ENCODE measurements at regions not wholly inside any gene's neighbourhood (a gene's known extent, or its start where the extent isn't known, plus 50 kb on each side); places are given as distances from the start of the nearest gene placed in this dataset.

GRCh38 chr10:78197628-78198272 is 164.1 kb downstream of the RPS24 start:
- TF ChIP-seq, protein P1, sequence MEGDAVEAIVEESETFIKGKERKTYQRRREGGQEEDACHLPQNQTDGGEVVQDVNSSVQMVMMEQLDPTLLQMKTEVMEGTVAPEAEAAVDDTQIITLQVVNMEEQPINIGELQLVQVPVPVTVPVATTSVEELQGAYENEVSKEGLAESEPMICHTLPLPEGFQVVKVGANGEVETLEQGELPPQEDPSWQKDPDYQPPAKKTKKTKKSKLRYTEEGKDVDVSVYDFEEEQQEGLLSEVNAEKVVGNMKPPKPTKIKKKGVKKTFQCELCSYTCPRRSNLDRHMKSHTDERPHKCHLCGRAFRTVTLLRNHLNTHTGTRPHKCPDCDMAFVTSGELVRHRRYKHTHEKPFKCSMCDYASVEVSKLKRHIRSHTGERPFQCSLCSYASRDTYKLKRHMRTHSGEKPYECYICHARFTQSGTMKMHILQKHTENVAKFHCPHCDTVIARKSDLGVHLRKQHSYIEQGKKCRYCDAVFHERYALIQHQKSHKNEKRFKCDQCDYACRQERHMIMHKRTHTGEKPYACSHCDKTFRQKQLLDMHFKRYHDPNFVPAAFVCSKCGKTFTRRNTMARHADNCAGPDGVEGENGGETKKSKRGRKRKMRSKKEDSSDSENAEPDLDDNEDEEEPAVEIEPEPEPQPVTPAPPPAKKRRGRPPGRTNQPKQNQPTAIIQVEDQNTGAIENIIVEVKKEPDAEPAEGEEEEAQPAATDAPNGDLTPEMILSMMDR (IDR thresholded peaks at IDR 0.05; ENCODE audit: low read depth, low read length, missing control alignments) = no peak

DNA sequence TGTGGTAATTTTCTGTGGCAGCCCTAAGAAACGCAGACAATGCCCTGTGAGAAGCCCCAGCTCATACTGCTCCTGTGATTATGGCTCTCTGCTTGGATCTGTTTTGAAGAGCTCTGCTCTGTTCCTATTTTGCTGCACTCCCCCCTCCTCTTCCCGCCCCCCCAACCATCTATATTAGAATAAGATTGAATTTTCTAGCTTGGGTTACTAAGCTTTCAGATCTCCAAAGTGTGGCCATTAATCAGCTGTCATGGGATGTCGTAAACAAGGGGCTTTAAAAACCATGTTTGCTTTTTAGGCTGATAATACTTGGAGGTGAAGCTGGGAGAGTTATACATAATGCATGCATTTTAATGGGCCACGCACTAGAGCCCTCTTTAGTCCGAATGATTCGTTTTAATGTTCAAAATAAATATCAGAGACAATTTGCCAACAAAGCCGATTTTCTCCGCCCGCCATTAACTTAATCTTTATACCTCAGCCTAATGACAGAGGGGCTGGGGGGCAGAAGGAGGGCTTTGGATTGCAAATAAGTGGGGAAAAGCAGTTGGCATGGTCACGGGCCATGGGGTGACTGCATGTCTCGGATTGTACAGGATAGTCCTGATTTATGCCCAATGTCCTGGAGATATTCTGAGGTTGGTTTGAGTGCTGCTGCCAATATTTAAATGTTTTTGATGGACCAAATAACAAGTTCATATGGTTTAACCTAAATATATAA is 165.5 kb downstream of the RPS24 start:
- DNase-seq (ENCODE audit: extremely low read depth, low read depth) = no peak
- TF ChIP-seq, protein P1 (IDR thresholded peaks at IDR 0.05; ENCODE audit: low read depth, low read length, missing control alignments) = no peak
- no peak overlapping the region for H3K4me3 ChIP-seq (replicated peaks; ENCODE audit: low read depth, low read length)

More at GRCh38 chr10:78197628-78198272, 164.1 kb downstream of the RPS24 start:
- H3K4me3 ChIP-seq (replicated peaks; ENCODE audit: low read depth, low read length) = no peak overlapping the region
- no peak for DNase-seq (ENCODE audit: extremely low read depth, low read depth)

- TF ChIP-seq, protein P1 (IDR thresholded peaks at IDR 0.05; ENCODE audit: low read depth, low read length, missing control alignments) = no peak
- DNase-seq (ENCODE audit: extremely low read depth, low read depth) = no peak
- no peak overlapping the region for H3K4me3 ChIP-seq (replicated peaks; ENCODE audit: low read depth, low read length)
Measured at GRCh38 chr10:78199759-78200158, 166.1 kb downstream of the RPS24 start.

GRCh38 chr10:78200686-78201085 is 167.0 kb downstream of the RPS24 start:
- TF ChIP-seq, protein P1 (IDR thresholded peaks at IDR 0.05; ENCODE audit: low read depth, low read length, missing control alignments) = no peak
- H3K4me3 ChIP-seq (replicated peaks; ENCODE audit: low read depth, low read length) = no peak overlapping the region
- no peak for DNase-seq (ENCODE audit: extremely low read depth, low read depth)

DNA sequence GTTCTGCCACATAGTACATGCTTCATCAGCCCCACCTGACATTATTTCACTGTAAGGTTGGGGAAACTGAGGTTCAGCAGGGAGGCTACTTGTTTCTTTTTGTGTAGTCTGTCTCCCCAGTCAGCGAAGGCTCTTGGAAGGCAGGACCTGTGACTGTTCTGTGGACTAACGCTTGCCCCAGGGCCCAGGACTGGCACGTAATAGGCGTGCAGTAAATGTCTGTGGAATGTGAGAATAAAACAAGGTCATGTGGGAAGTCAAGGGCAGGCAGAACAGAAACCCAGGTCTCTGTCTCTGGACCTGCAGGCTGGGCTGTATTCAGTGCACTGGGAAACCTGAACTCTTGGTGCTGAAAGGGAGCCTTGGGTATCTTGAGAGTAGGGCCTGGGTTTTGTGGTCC is 168.7 kb downstream of the RPS24 start:
- no peak overlapping the region for H3K4me3 ChIP-seq (replicated peaks; ENCODE audit: low read depth, low read length)
- TF ChIP-seq, protein P1 (IDR thresholded peaks at IDR 0.05; ENCODE audit: low read depth, low read length, missing control alignments) = no peak
- no peak for DNase-seq (ENCODE audit: extremely low read depth, low read depth)

- DNase-seq (ENCODE audit: extremely low read depth, low read depth) = no peak
- TF ChIP-seq, protein P1 (IDR thresholded peaks at IDR 0.05; ENCODE audit: low read depth, low read length, missing control alignments) = no peak
- no peak overlapping the region for H3K4me3 ChIP-seq (replicated peaks; ENCODE audit: low read depth, low read length)
Measured at GRCh38 chr10:78203915-78204818, 170.5 kb downstream of the RPS24 start.
